ENCODE measurements at regions not wholly inside any gene's neighbourhood (a gene's known extent, or its start where the extent isn't known, plus 50 kb on each side); places are given as distances from the start of the nearest gene placed in this dataset.
A peak's percentile ranks its signal among the peaks of the same experiment; 100 is the strongest.

DNA sequence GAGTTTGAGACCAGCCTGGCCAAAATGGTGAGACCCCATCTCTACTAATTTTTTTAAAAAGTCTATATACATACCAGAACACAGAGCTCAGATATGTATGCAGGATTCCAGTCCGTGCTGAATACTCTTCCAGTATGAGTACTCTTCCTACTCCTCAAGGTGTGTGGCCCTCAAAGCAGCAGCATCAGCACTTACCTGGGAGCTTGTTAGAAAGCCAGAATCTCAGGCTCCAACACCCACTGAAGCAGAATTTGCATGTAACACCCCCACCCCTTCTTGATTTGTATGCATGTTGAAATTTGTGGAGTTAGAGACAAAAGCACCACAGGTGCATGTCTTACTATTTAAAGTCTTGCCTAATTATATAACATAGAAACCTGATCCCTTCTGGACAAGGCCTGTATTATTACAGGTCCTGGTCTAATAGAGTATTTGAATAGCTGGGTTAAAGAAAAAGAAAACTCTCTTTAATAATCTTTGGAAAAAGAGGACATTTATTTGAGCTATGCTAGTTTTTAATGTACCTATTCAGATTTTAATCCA lies 50.3 kb upstream of the NFE2L2 start:
- DNase-seq: no peak

DNA sequence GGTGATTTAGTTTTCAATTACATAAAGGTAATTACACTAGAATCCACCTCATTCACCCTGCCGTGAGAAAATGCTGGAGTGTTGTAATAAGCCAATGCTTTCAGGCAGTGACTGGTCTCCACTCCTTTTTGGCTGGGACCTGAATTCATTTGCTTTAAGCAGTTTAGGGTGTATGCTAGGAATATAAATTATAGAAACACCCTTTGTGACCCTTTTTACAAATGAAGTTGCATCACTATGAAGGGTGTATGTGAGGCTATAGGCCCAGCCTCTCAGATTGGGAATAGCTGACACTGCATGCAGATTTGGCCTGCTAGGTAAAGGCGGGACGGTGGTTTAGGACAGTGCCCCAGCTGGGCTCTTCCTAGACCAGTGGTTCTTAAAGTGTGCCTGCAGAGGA lies 50.8 kb upstream of the NFE2L2 start:
- no peak for DNase-seq

DNA sequence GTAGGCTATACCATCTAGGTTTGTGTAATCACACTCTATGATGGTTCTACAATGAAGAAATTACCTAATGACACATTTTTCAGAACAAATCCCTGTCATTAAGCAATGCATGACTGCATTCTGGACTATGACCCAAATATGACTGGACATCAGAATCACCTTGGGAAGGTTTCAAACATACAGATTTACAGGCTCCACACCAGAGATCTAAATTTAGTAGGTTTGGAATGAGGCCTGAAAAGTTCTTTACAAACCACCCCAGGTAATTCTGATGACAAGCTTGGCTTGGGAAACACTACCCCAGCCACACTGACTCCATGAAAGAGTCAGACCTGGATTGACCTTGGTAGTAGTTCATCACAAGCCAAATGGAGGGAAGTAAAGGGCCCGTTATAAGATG lies 52.2 kb upstream of the NFE2L2 start:
- no peak for DNase-seq

DNA sequence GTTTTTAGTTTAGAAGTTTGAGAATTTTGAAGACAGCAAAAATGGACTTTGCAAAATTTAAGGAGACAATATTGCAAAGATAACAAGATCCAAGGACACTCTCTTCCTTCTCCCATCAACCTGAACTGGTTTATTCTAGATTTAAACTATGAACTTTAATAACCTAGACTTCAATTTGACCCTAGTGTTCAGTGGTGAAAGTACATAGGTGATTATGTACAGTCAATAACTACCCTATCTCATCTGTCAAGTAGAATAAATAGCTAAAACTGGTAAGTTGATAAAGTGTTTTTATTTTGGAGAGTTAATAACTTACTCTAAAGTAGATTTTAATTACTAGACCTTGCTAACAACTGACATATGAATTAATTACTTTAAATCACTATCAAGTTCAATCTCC lies 52.9 kb upstream of the NFE2L2 start:
- DNase-seq: no peak

DNA sequence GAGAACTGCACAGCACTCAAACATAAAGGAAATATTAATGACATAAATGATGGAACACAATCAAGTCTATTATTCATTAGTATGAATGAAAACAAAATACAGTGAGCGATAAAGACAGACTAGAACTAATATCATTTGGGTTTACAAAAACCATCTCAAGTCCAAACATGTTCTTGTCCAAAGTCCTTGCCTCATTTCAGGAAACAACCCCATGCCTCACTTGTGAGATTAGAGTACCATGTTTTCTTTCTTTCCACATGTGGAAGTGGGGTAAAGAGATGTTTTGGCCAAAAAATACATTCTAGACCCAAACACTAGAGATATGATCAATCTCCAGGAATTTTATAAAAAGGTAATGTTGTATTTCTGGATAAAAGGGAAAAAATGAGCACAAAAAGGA lies 53.3 kb upstream of the NFE2L2 start:
- no peak for DNase-seq

DNA sequence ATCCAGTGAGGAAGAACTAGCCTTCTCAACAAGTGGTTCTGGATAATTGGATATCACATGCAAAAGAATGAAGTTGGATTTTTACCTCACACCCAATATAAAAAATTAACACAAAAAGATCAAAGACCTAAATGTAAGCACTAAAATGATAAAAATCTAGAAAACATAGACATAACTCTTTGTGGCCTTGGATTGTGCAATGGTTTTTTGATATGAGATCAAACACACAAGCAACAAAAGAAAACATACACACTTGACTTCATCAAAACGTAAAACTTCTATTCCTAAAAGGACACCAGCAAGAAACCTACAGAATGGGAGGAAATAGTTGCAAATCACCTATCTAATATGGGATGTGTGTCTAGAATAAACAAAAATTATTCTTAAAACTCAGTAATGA lies 54.1 kb upstream of the NFE2L2 start:
- DNase-seq: no peak

DNA sequence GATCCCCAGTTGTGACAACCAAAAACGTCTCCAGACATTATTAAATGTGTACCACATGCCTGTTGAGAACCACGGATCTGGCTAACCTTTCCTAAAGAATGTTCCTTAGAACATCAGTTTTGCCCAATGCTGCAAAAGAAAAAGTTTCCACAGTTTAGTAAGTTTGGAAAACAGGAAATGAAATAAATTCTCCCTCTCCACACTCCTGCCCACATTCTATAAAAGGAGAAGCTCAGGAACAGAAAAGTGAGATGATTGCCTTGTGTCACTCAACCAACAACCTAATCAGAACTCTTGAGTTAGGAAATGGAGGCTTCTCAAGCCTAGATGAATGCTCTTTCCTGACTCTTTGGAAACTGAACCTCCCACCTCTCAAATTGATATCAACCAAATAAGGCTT lies 56.1 kb upstream of the NFE2L2 start:
- no peak for DNase-seq

DNA sequence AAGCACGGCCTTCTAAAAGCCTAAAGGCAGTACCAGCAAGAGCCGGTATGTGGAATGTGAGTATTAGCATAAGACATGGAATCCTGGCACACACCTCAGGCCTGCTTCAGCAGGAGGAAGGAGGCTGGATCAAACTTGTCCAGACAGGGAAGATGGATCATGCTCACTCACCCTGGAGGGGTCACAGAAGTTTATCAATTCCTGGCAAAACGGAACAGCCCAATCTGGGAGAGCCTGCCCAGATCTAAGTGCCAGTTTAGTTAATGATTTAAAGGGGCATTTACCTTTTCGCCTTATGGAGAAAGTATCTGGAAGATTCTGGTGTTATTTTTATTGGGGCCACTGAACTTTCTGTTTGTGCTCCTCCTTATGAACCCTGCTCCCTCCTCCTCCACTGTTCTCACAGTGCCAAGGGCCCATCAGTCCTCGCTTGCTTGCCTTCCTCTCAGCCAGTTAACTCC lies 58.3 kb upstream of the NFE2L2 start:
- DNase-seq: no peak

DNA sequence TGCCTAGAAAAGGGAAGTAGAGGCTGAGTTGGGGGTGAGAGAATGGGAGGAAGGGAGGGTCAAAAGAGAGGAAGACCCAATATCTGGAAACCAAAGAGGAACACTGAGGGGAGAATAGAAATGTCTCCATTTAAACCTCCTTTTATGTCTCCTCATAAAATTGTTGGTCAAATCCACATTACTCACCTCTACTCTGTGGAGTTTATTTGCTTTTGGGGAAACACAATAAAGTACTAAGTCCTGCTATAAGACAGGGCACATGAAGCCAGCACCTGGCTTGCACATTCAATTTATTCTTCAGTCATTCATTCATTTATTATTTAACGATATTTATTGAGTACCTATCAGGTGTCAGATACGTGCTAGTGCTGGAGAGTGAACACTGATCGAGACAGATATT lies 60.3 kb upstream of the NFE2L2 start:
- no peak for DNase-seq

DNA sequence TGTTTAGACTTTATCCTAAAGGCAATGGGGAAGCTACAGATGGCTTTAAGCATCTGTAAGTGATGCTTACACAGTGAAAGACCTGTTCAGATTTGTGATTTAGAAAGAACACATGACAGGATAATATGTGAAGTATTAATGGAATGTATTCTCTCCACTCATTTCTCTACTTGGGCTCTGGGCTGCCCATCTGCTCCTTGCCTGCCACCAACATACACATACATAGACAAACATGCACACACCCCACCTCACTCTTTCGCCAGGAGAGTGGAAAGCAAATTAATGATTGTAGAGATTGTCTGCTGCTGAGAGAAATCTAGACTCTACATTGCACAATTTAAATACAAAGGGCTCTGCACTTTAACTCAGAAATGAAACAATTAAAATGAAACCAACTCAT lies 61.0 kb upstream of the NFE2L2 start:
- DNase-seq: no peak

DNA sequence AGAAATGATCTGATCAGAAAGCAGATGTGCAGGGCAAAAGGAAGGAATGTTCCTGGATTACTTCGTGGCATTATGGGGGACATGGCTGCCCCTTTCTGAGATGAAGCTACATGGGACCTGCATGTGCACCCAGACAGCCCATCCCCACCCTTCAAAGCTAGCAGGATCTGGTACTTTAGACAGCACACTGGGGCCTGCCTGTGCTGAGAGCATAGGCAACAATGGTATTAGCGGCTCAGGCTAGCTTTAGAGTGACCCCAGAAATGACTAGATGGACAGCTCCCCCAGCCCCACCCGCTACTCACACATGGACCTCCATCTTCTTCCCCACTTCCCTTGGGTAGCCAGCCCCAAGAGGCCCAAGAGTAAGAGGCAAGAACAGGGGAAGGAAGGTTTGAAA lies 61.5 kb upstream of the NFE2L2 start:
- no peak for DNase-seq

DNA sequence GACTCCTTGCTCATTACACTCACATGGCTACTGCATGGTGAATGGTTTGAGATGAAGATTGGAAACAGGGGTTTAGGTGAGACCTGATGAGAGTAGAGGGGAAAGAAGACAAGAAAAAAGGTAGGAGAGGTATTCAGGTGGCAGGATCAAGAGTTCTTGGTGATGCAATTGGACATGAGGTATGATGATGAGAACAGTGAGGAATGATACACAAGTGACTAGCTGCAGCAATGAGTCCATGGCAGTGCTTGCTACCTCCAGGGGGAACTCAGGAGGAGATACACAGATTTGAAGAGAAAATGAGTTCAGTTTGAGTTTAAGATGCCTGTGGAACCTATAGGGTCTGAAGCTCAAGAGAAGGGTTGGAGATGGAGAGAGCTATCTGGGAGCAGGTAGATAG lies 62.1 kb upstream of the NFE2L2 start:
- DNase-seq: no peak

DNA sequence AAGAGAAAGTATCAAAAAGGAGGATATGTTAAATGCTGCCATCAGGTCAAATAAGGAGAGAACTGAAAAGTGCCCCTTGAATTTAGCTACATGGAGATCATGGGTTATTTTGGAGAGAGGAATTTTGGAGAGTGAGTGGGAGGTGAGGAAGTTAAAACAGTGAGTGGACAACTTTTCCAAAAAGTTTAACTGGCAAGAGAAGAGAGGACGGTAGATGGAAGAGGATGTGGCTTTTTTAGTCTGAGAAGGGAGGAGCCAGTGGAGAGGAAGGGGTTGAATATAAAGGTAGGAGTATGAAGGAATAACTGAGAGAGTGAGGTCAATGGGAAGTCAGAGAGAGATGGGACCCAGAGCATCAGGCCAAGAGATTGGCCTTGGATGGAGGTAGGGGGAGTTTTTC lies 62.5 kb upstream of the NFE2L2 start:
- DNase-seq: no peak

DNA sequence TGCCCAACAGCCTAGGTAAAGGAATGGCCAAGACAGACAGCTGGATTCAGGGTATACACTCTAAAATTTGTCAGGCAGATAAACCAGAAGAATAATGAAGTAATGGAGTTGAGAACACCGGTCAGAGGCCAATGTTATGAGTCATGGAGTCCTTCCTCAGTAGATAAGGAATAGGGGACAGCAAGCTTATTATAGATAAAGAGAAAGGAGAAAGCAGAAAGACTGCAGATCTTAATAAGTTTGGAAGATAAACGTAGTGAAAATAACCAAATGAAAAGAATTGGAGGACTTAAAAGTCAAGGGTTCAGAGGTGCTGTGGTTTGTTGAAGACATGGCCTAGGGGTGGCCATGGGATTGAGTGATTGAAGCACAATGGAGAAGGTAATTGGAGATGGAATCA lies 63.5 kb upstream of the NFE2L2 start:
- no peak for DNase-seq

DNA sequence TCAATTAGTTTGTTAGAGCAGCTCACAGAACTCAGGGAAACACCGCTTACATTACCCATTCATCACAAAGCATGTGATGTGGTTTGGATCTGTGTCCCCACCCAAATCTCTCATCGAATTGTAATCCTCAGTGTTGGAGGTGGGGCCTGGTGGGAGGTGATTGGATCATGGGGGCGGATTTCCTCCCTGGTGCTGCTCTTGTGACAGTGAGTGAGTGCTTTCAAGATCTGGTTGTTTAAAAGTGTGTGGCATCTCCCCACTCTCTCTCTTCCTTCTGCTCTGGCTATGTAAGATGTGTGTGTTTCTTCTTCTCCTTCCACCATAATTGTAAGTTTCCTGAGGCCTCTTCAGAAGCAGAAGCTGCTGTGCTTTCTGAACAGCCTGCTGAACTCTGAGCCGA lies 63.5 kb upstream of the AGPS start:
- DNase-seq: no peak

DNA sequence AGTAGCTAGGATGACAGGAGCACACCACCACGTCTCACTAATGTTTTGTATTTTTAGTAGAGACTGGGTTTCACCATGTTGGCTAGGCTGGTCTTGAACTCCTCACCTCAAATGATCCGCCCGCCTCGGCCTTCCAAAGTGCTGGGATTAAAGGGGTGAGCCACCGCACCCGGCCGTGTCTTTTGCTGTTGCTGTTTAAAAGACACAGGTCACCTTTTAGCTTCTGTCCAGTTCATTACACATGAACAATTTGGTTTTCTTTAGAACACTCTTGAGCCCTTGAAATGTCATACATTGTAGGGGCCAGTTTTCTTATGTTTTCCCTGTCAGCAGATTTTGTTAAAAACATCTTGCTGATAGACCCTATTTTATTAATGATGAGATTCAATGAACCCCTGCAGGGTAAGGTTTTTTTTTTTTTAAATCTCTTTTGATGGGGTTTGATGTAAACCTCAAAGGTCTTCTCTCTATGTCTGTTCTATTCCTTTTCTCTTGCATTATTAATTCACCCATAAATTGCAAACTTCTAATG lies 61.0 kb upstream of the AGPS start:
- DNase-seq: no peak

DNA sequence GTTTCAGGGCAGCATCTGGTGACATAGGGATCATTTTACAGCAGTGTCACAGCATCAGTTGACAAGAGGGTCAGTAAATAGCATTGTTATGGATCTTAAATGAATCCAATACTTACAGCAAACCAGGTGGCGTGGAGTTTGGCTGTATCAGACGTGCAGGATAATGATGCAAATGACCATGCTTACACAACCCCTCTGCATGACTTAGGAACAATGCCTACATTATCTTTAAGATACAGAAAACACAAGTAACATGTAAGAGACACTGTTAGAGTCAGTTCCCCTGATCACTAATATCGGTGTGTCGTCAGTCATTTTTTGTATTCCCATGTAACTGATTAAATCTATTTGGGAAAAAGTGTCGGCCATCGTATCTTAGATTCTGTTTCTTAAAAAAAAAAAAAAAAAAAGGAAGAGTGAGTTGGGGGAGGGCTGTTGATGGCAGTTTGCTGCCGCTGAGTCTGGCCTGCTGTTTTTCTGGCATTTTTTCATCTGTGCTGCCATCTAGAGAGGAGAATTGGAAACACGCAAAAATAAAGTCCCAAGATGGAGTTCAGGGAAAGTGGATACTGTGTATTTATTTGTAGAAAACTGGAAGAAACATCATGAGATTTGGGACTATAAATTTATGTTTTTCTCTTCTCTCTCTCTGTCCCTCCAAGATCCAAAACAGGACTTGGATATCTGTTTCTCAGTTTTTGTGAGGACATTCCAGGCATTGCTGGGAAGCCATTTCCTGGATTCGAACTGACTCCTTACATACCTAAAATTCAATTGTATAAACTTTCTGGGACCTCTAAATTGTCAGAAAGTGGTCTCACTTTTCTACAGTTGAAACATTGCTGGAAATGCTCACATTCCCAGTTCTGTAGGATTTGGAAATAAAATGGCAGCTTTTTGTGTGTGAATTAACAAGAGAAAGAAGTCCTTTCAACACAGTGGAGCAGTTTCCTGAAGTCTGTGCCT lies 60.3 kb upstream of the AGPS start:
- peak; percentile 56 for DNase-seq

DNA sequence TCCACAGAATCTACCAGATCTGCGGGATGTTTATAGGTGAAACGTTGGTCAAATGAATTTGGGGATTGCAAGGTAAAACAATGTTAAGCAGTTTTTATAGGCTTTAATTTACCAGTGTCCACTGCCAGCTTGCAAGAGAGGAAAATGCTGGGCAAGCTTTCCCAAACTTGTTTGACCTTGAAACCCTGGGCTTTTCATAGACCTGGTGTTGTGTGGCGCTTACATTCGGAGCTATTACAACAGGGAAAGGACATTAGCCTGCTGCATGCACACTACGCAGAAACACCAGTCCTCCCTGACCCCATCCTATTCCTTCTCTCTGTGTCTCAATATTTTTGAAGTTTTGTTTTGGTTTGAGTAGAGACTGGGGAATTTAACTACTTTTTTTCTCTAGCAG lies 59.6 kb upstream of the AGPS start:
- DNase-seq: no peak

DNA sequence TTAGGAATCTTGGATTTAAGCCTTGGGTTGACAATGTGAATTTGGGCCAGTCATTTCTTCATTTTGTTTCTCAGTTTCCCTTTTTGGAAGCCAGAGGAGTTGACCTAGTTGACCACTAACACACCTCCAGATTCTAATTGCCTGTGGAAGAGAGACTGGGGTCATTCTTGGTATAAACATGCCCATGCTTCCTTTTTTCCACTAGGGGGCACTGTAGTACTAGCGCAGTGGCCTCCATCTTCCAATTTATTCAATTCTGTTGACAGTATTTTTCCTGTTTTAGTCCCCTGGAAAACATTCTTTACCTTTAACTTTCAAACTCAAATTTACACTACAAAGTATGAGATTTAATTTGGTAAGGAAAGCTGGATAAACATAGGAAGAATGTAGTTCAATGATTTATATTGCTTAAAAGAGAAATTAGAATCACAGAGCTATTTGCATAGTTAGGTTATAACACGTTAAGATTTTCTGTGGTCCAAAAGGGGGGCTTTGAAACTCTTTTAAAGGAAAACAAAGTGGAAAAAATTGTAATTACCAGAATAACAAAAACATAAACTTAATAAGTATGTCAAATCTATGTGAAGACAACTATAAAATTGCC lies 57.5 kb upstream of the AGPS start:
- no peak for DNase-seq

DNA sequence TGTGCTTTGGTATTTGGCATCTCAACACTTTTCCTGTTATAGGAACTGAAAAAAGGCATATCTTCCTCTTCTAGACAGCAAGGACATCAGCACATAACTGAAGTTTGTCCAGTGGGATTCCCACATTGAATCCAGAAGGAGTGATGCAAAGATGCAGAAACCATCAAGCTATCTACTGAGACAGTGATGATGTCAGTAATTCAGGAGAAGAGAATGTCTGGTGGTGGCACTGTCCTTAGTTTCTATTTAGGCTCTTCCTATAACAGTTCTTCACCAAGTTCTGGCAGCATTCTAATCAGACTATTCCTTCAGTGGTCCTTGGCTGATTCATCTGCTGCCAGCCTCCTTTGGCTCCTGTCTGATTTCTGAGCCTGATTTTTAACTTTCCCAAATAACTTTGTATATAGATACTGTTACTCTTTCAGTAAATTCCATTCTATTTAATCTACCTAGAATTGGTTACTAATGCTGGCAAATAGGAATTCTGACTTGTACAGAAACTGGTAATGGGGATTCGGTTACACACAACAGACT lies 56.6 kb upstream of the AGPS start:
- no peak for DNase-seq

DNA sequence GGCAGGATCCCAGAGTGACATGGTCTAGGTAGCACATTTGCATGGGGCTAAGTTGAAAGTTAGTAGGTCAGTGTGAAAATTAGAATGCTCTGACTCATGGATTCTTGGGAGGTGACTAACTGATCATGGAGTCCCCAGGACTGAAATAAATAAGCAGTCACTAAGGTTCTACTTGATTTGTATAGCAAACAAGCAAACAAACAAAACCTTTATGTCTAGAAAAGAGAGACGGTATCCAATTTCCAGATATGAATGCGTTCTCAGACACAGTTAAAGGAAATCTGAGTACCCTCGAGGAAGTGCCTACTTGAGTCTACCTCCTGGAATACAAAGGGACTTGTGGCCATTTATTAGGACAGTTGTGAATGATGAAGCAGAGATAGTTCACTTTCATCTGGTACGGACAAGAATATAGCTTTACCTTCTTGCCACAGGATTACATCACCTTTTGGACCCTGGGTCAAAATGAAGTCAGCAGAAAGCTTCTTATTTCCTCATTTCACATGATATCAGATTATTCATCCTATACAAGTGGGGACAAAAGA lies 54.3 kb upstream of the AGPS start:
- no peak for DNase-seq

DNA sequence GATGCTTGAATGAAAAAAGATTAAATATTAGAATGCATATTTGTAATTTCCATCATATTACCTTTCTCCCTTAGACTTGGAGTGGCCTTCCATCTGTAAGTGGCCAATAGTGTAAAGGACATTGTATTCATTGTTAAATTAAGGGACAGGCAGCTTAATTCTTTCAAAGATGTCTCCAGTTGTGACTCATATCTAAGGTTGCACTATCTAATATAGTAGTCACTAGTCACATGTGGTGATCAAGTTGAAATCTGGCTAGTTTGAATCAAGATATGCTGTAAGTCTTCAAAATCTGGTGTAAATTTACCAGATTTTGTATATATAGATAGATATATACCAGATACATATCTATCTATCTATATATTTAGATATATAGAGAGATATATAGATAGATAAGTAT lies 52.4 kb upstream of the AGPS start:
- DNase-seq: no peak

DNA sequence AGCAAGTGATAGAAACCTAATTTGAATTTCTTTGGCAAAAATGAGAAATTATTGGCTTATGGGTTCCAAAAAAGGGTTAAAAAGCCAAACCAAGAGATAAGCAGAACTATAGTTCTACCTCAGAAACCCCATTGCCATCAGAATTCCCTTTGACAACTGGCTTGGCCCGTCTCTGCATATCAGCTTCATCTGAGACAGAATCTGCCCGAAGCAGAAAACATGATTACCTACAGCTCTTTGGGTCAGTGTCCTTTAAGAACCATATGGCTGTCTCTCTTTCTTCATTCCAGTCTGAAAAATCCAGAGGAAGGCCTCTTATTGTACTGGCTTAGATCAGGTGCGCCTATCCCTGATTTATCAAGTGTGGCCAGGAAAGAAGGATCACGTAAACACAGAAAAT lies 49.8 kb upstream of the AGPS start:
- DNase-seq: no peak

Measured in CD4-positive, alpha-beta T cell treated with Interleukin-15 for 1 hour (primary cell).